Suprapubic skin (tissue), 4 donors: ENCODE measurements at regions not wholly inside any gene's neighbourhood (a gene's known extent, or its start where the extent isn't known, plus 50 kb on each side); places are given as distances from the start of the nearest gene placed in this dataset.

ENCODE experiments used
- DNase-seq, 2 donors: peaks; one replicate each; pipeline ENCODE4 v3.0.0-alpha.2; 2019; ENCODE audit warnings: low spot score in 2 of 2
- H3K27ac ChIP-seq: fragments of 200-600 bp; sonication (generic); one replicate; pipeline ENCODE4 v1.5.1; 2019
- H3K27me3 ChIP-seq: fragments of 200-600 bp; sonication (generic); one replicate; pipeline ENCODE4 v1.5.1; 2019
- H3K36me3 ChIP-seq: fragments of 200-600 bp; sonication (generic); one replicate; pipeline ENCODE4 v1.5.1; 2019
- H3K4me1 ChIP-seq: fragments of 200-600 bp; sonication (generic); one replicate; pipeline ENCODE4 v1.5.1; 2019
- H3K4me3 ChIP-seq: fragments of 200-600 bp; sonication (generic); one replicate; pipeline ENCODE4 v1.5.1; 2019; ENCODE audit warnings: mild to moderate bottlenecking
- H3K9me3 ChIP-seq: fragments of 200-600 bp; sonication (generic); one replicate; pipeline ENCODE4 v1.5.1; 2019
- CTCF ChIP-seq, 2 donors: fragments of 200-600 bp in 1 of 2; fragments of 450-650 bp in 1 of 2; sonication (generic) in 1 of 2; IDR thresholded peaks; one replicate each; pipeline ENCODE4 v1.5.1; 2016 to 2019; ENCODE audit warnings: antibody characterized with exemption in 2 of 2, mild to moderate bottlenecking in 1 of 2, moderate library complexity in 1 of 2
- EP300 ChIP-seq: sonication (generic); formaldehyde crosslinking; IDR thresholded peaks from one replicate; pipeline ENCODE4 v1.6.1; 2017; ENCODE audit warnings: antibody characterized with exemption
- POLR2A ChIP-seq, 2 donors: fragments of 450-650 bp; IDR thresholded peaks; one replicate each; pipeline ENCODE4 v1.6.1; 2017; ENCODE audit warnings: antibody characterized with exemption in 2 of 2, mild to moderate bottlenecking in 2 of 2, moderate library complexity in 2 of 2
- POLR2AphosphoS5 ChIP-seq, 3 donors: sonication (generic); formaldehyde crosslinking; IDR thresholded peaks; one replicate each; pipeline ENCODE4 v1.6.1; 2017; ENCODE audit warnings: antibody characterized with exemption in 3 of 3
- WGBS: methylation state at CpG from one replicate; pipeline ENCODE4 v1.1.5; 2018; 5-methylcytosine and 5-hydroxymethylcytosine counted together

GRCh38 chr15:79195239-79195638 lies 87.3 kb upstream of the ANKRD34C start:
- DNase-seq, result no peak
- WGBS, result 58% methylated on average over 4 of the region's 4 CpGs
- TF ChIP-seq EP300 (no peak), POLR2AphosphoS5 (IDR thresholded peaks at IDR 0.05) (no peak), POLR2A (IDR thresholded peaks at IDR 0.05) (no peak), CTCF (IDR thresholded peaks at IDR 0.05) (no peak)

DNA sequence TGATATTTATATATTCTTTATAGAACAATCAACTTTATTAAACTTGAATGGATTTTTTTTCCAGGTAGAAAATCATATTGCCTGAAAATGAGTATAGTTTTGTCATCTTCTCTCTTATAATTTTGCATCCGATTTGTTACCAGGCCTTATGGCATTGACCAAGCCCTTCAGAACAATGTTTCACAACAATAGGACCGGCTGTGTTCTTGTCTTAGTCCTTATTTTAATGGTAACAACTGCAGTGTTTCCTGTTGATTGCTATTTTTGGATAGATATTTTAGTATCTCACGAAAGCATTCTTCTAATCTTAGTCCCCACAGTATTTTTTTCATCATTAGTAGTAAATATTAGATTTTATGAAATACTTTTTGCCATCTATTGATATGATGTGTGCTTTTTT lies 88.1 kb upstream of the ANKRD34C start:
- H3K36me3 ChIP-seq, result no peaks in the 10 kb centered on the region
- TF ChIP-seq POLR2AphosphoS5 (IDR thresholded peaks at IDR 0.05), result no peak
- peaks cover 19% of the 10 kb centered on the region for H3K27me3 ChIP-seq
- no peak overlapping the region for H3K4me3 ChIP-seq
- DNase-seq, result no peak
- no peaks in the 10 kb centered on the region for H3K4me1 ChIP-seq
- 65% methylated on average over 3 of the region's 3 CpGs for WGBS
- no peaks in the 10 kb centered on the region for H3K9me3 ChIP-seq
- H3K27ac ChIP-seq, result no peak overlapping the region

More at GRCh38 chr15:79195239-79195638, 87.3 kb upstream of the ANKRD34C start:
- no peaks in the 10 kb centered on the region for H3K4me1 ChIP-seq
- H3K27ac ChIP-seq, result no peak overlapping the region
- H3K9me3 ChIP-seq, result no peaks in the 10 kb centered on the region
- H3K36me3 ChIP-seq, result no peaks in the 10 kb centered on the region
- H3K4me3 ChIP-seq, result no peak overlapping the region
- peaks cover 19% of the 10 kb centered on the region for H3K27me3 ChIP-seq

DNA sequence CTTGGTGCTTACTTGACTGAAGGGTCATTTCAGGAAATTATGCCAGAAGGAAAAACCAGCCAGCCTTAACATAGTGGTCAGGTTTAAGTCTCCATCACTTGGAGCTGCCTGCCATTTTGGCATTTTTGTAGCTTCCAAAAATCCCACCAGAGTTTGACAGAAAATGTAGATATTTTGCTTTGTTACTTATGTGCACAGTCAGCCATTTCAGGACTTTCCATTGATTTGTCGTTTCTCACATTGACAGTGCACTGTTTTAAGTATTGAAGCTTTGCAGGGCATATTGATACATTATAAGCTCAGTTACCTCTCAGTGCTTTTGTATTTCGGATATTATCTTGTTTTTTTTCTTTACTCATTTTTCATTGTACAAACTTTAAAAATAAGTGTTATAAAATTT lies 89.0 kb upstream of the ANKRD34C start:
- Histone ChIP-seq H3K9me3 (no peaks in the 10 kb centered on the region), H3K36me3 (no peaks in the 10 kb centered on the region), H3K4me3 (no peak overlapping the region), H3K27me3 (peaks cover 19% of the 10 kb centered on the region), H3K4me1 (no peaks in the 10 kb centered on the region), H3K27ac (no peak overlapping the region)
- DNase-seq, result no peak
- TF ChIP-seq POLR2AphosphoS5 (IDR thresholded peaks at IDR 0.05) (no peak), POLR2A (IDR thresholded peaks at IDR 0.05) (no peak), EP300 (no peak), CTCF (IDR thresholded peaks at IDR 0.05) (no peak)
- 84% methylated on average over 2 of the region's 2 CpGs for WGBS

DNA sequence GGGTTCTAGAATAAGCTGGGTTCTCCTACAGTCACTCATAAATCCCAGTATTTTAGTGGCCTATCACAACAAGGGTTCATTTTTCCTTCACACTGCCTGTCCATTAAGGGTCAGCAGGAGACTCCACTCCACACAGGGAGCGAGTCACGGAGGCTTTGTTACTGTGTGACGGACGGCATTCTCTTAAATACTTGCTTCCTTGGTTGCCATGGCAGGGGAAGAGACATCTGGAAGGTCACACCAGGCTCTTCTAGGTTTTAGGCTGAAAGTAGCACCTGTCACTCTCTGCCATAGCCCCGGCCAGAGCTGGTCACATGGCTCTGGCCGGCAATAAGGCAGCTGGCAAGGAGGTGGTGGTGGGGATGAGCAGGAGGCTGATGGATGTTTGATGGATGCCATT lies 89.4 kb upstream of the ANKRD34C start:
- Histone ChIP-seq H3K4me3 (no peak overlapping the region), H3K27me3 (peaks cover 19% of the 10 kb centered on the region), H3K36me3 (no peaks in the 10 kb centered on the region), H3K27ac (no peak overlapping the region), H3K4me1 (no peaks in the 10 kb centered on the region), H3K9me3 (no peaks in the 10 kb centered on the region)
- 79% methylated on average over 6 of the region's 6 CpGs for WGBS
- TF ChIP-seq POLR2A (IDR thresholded peaks at IDR 0.05), result no peak
- TF ChIP-seq POLR2AphosphoS5 (IDR thresholded peaks at IDR 0.05), result no peak
- TF ChIP-seq CTCF (IDR thresholded peaks at IDR 0.05), result no peak
- TF ChIP-seq EP300, result no peak
- DNase-seq, result no peak

GRCh38 chr15:79192462-79193036 lies 90.0 kb upstream of the ANKRD34C start:
- Histone ChIP-seq H3K4me1 (no peaks in the 10 kb centered on the region), H3K9me3 (no peaks in the 10 kb centered on the region), H3K36me3 (no peaks in the 10 kb centered on the region), H3K27me3 (peaks cover 16% of the 10 kb centered on the region), H3K4me3 (no peak overlapping the region), H3K27ac (no peak overlapping the region)
- WGBS, result 71% methylated on average over 10 of the region's 10 CpGs
- no peak for TF ChIP-seq CTCF (IDR thresholded peaks at IDR 0.05)
- no peak for TF ChIP-seq POLR2AphosphoS5 (IDR thresholded peaks at IDR 0.05)
- no peak for TF ChIP-seq EP300
- no peak for TF ChIP-seq POLR2A (IDR thresholded peaks at IDR 0.05)
- no peak for DNase-seq

DNA sequence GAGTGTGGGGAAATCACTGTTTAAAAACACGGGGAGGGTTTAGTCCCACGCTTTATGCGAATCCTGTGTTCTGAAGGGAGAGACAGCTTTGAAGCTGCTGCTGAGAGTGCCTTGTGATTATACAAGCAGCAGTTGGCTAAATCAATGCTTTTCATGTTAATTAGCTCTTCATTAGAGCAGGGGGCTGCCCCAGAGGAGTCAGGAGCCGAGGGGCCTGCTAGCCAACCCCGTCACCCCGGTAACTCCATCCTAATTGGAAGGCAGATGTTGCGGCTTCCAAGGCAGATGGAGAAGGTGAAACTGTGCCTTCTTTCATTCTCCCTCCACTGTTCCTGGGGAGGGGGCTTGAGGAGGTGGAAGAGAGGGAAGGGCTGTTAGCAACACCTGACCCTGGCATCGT lies 92.4 kb upstream of the ANKRD34C start:
- Histone ChIP-seq H3K27ac (no peak overlapping the region), H3K9me3 (no peaks in the 10 kb centered on the region), H3K4me1 (no peaks in the 10 kb centered on the region), H3K27me3 (peaks cover 1% of the 10 kb centered on the region), H3K4me3 (no peak overlapping the region), H3K36me3 (no peaks in the 10 kb centered on the region)
- WGBS, result 94% methylated on average over 8 of the region's 8 CpGs
- TF ChIP-seq POLR2A (IDR thresholded peaks at IDR 0.05), result no peak
- TF ChIP-seq POLR2AphosphoS5 (IDR thresholded peaks at IDR 0.05), result no peak
- TF ChIP-seq CTCF (IDR thresholded peaks at IDR 0.05), result no peak
- TF ChIP-seq EP300, result no peak
- no peak for DNase-seq
